Ovary (tissue), 7 donors: ENCODE measurements at regions not wholly inside any gene's neighbourhood (a gene's known extent, or its start where the extent isn't known, plus 50 kb on each side); places are given as distances from the start of the nearest gene placed in this dataset.

Source experiments
- DNase-seq, 5 donors: peaks; one replicate each; pipeline ENCODE4 v3.0.0-alpha.2; 2019 to 2020
- H3K27ac ChIP-seq, 2 donors: fragments of 200-600 bp; one replicate each; pipeline versions ENCODE4 v1.5.1 to v1.8.0; 2019 to 2022
- H3K27me3 ChIP-seq: fragments of 200-600 bp; one replicate; pipeline ENCODE4 v1.8.0; 2022
- H3K36me3 ChIP-seq: fragments of 200-600 bp; sonication (generic); one replicate; pipeline ENCODE4 v1.5.1; 2019
- H3K4me1 ChIP-seq: one replicate; pipeline ENCODE4 v1.8.1; 2013; ENCODE audit warnings: mild to moderate bottlenecking, moderate library complexity; ENCODE audit not compliant: insufficient read depth
- H3K4me3 ChIP-seq: fragments of 200-600 bp; sonication (generic); one replicate; pipeline ENCODE4 v1.5.1; 2017
- H3K9me3 ChIP-seq, 2 donors: fragments of 200-600 bp in 1 of 2; sonication (generic) in 1 of 2; one replicate each; pipeline versions ENCODE4 v1.5.1 to v1.8.1; 2013 to 2019; ENCODE audit warnings: mild to moderate bottlenecking in 1 of 2, moderate library complexity in 1 of 2
- EP300 ChIP-seq: sonication (generic); formaldehyde crosslinking; IDR thresholded peaks from one replicate; pipeline ENCODE4 v1.6.1; 2017; ENCODE audit warnings: antibody characterized with exemption
- POLR2A ChIP-seq: fragments of 450-650 bp; IDR thresholded peaks from one replicate; pipeline ENCODE4 v1.6.1; 2017; ENCODE audit warnings: antibody characterized with exemption, mild to moderate bottlenecking, moderate library complexity
- WGBS, 3 donors: extraction: QIAGEN DNeasy Blood & Tissue Kit in 1 of 3; methylation state at CpG; one replicate each; pipeline versions ENCODE4 v1.1.5 to v1.1.7; 2013 to 2017; 5-methylcytosine and 5-hydroxymethylcytosine counted together
- intact Hi-C, 4 donors: fragments of 100-400 bp; cut with DNase I; formaldehyde crosslinking; loops; one replicate each; pipeline versions ENCODE4 v1.11.0 to v1.15.1; 2022 to 2023
- TF ChIP-seq, protein P1 (sequence below), 3 donors: fragments of 450-650 bp in 2 of 3; fragments of 200-600 bp in 1 of 3; IDR thresholded peaks; one replicate each; pipeline versions ENCODE4 v1.5.1 to v1.8.0; 2016 to 2022; ENCODE audit warnings: antibody characterized with exemption in 3 of 3, mild to moderate bottlenecking in 1 of 3
- donor health status: DM: no; HTN: no; CAD: no; lungs with moderate emphysema.
- donor health status: DM: no; HTN: no; CAD: no.
- donor health status: Bipolar disorder and iron deficiency.
- donor health status: DM: no; HTN: no; CAD: no.
- donor health status: DM: yes; HTN: yes; CAD: no.

GRCh38 chr16:55204923-55205322, 119.1 kb upstream of the IRX6 start:
- H3K4me1 ChIP-seq = no peaks in the 10 kb centered on the region
- no peak overlapping the region for H3K27ac ChIP-seq
- no peak for DNase-seq
- 71 to 81% (median 79%) methylated on average over 2 of the region's 2 CpGs for WGBS, 3 donors
- H3K36me3 ChIP-seq = no peaks in the 10 kb centered on the region
- intact Hi-C loops = no loop called here
- no peak overlapping the region for H3K4me3 ChIP-seq
- H3K27me3 ChIP-seq = no peaks in the 10 kb centered on the region
- H3K9me3 ChIP-seq = no peaks in the 10 kb centered on the region
- TF ChIP-seq POLR2A = no peak

DNA sequence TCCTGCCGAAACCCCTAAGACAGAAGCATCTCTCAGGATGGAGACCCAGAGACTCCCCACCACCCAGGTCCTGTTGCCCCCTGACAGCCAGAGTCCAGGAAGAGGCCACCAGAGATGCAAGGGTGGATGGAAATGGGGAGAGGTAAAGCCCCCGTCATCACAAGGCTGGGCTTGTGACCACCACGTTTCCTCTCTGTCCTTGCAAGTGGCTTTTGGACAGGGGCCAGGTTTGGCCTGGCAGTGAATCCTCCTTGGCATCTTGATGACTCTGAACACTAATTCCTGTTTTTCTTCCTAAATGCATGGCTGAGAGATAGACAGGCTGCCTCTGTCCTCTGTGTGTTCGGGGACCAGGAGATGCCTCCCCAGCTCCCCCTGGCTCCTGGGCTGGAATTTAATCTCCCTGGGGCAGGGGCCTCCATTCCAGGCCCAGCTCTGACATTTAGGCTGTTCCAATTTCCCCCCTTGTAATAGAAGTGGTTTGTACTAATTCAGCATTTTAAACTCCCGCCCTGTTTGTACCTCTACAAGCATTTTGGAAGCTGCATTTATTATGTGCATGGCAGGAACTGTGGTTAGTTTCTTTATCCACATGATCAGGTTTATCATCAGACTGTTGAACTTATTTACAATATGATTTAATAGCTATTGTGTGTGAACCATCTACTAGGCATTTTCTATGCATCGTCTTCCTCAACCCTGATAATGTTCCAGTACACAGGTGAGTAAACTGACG, 116.1 kb upstream of the IRX6 start:
- Histone ChIP-seq H3K9me3 (no peaks in the 10 kb centered on the region), H3K36me3 (no peaks in the 10 kb centered on the region), H3K4me3 (no peak overlapping the region), H3K4me1 (no peaks in the 10 kb centered on the region), H3K27ac (no peak overlapping the region), H3K27me3 (no peaks in the 10 kb centered on the region)
- WGBS, 3 donors = 63 to 68% (median 68%) methylated on average over 7 of the region's 7 CpGs
- DNase-seq = no peak
- intact Hi-C loops = no loop called here
- TF ChIP-seq EP300 (no peak), POLR2A (no peak)
- TF ChIP-seq, protein P1, sequence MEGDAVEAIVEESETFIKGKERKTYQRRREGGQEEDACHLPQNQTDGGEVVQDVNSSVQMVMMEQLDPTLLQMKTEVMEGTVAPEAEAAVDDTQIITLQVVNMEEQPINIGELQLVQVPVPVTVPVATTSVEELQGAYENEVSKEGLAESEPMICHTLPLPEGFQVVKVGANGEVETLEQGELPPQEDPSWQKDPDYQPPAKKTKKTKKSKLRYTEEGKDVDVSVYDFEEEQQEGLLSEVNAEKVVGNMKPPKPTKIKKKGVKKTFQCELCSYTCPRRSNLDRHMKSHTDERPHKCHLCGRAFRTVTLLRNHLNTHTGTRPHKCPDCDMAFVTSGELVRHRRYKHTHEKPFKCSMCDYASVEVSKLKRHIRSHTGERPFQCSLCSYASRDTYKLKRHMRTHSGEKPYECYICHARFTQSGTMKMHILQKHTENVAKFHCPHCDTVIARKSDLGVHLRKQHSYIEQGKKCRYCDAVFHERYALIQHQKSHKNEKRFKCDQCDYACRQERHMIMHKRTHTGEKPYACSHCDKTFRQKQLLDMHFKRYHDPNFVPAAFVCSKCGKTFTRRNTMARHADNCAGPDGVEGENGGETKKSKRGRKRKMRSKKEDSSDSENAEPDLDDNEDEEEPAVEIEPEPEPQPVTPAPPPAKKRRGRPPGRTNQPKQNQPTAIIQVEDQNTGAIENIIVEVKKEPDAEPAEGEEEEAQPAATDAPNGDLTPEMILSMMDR (IDR thresholded peaks at IDR 0.05) = no peak

- 80 to 82% (median 80%) methylated on average over 6 of the region's 6 CpGs for WGBS, 3 donors
- H3K27me3 ChIP-seq = no peaks in the 10 kb centered on the region
- no peaks in the 10 kb centered on the region for H3K9me3 ChIP-seq
- no peak overlapping the region for H3K27ac ChIP-seq
- H3K36me3 ChIP-seq = no peaks in the 10 kb centered on the region
- H3K4me3 ChIP-seq = no peak overlapping the region
- DNase-seq = no peak
- intact Hi-C loops = no loop called here
- TF ChIP-seq EP300 = no peak
- TF ChIP-seq, protein P1 (IDR thresholded peaks at IDR 0.05) = no peak
- no peak for TF ChIP-seq POLR2A
- no peaks in the 10 kb centered on the region for H3K4me1 ChIP-seq
Observed at GRCh38 chr16:55209626-55210025, 114.4 kb upstream of the IRX6 start.

DNA sequence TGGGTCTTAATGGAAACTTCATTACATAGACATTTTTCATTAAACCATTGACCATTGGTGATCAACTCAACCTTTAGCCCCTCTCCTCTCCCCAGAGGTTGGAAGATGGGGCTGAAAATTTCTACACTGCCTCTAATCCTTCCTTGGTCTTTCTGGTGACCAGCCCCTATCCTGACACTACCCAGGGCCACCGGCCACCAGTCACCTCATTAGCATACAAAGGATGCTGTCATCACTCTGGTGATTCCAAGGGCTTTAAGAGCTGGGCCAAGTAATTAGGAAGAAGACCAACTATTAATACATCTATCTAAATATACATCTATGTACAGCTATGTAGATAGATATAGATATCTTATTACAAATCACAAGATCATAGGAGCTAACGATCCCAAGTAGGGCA, 111.2 kb upstream of the IRX6 start:
- no peak for TF ChIP-seq POLR2A
- TF ChIP-seq, protein P1 (IDR thresholded peaks at IDR 0.05) = no peak
- no peak for TF ChIP-seq EP300
- WGBS, 3 donors = 81 to 88% (median 84%) methylated on average over 2 of the region's 2 CpGs
- no peak overlapping the region for H3K4me3 ChIP-seq
- intact Hi-C loops = no loop called here
- H3K4me1 ChIP-seq = no peaks in the 10 kb centered on the region
- H3K27me3 ChIP-seq = no peaks in the 10 kb centered on the region
- no peak overlapping the region for H3K27ac ChIP-seq
- H3K36me3 ChIP-seq = no peaks in the 10 kb centered on the region
- no peaks in the 10 kb centered on the region for H3K9me3 ChIP-seq
- DNase-seq = no peak

- TF ChIP-seq, protein P1 (IDR thresholded peaks at IDR 0.05) = no peak
- TF ChIP-seq POLR2A (no peak), EP300 (no peak)
- no peak for DNase-seq
- H3K27me3 ChIP-seq = no peaks in the 10 kb centered on the region
- intact Hi-C loops = no loop called here
- H3K4me3 ChIP-seq = no peak overlapping the region
- 5 to 14% (median 8%) methylated on average over 2 of the region's 2 CpGs for WGBS, 3 donors
- H3K4me1 ChIP-seq = no peaks in the 10 kb centered on the region
- no peaks in the 10 kb centered on the region for H3K9me3 ChIP-seq
- no peaks in the 10 kb centered on the region for H3K36me3 ChIP-seq
- H3K27ac ChIP-seq = no peak overlapping the region
Observed at GRCh38 chr16:55214412-55214811, 109.6 kb upstream of the IRX6 start.
